HAP-1 (cell line): ENCODE measurements at regions not wholly inside any gene's neighbourhood (a gene's known extent, or its start where the extent isn't known, plus 50 kb on each side); places are given as distances from the start of the nearest gene placed in this dataset.

Source experiments
- DNase-seq, 2 experiments: peaks; one replicate each; pipeline ENCODE4 v3.0.0-alpha.2; 2016 to 2020; ENCODE audit warnings: low spot score in 2 of 2
- H3K27me3 ChIP-seq: fragments of 250-450 bp; sonication (Bioruptor Pico); 2 replicates; pipeline ENCODE4 v1.5.1; 2020; ENCODE audit warnings: low read depth, mild to moderate bottlenecking, moderate library complexity
- H3K36me3 ChIP-seq: fragments of 250-450 bp; sonication (Bioruptor Pico); replicated peaks from 2 replicates; pipeline ENCODE4 v1.5.1; 2020; ENCODE audit warnings: mild to moderate bottlenecking
- H3K4me1 ChIP-seq: fragments of 250-450 bp; sonication (Bioruptor Pico); 2 replicates; pipeline ENCODE4 v1.5.1; 2020; ENCODE audit warnings: mild to moderate bottlenecking
- H3K4me3 ChIP-seq: fragments of 250-450 bp; sonication (Bioruptor Pico); 2 replicates; pipeline ENCODE4 v1.5.1; 2020; ENCODE audit warnings: mild to moderate bottlenecking, moderate library complexity
- H3K9me3 ChIP-seq: fragments of 250-450 bp; sonication (Bioruptor Pico); 2 replicates; pipeline ENCODE4 v1.5.1; 2020; ENCODE audit warnings: mild to moderate bottlenecking, moderate library complexity
- in situ Hi-C: fragments of 300-500 bp; cut with MboI; formaldehyde crosslinking; loops from 3 replicates; pipeline ENCODE4 v1.14.3; 2020; ENCODE audit warnings: low sequenced_read_pairs, inconsistent platforms, mixed read lengths

GRCh38 chr21:27139526-27139925 lies 172.6 kb upstream of the ADAMTS5 start:
- in situ Hi-C loops, result no loop called here
- Histone ChIP-seq H3K36me3 (no peaks in the 10 kb centered on the region), H3K9me3 (no peaks in the 10 kb centered on the region), H3K27me3 (no peaks in the 10 kb centered on the region), H3K4me3 (no peak overlapping the region), H3K4me1 (no peaks in the 10 kb centered on the region)
- DNase-seq, result no peak

- in situ Hi-C loops, result no loop called here
- no peaks in the 10 kb centered on the region for H3K9me3 ChIP-seq
- DNase-seq, result no peak
- H3K4me3 ChIP-seq, result no peak overlapping the region
- no peaks in the 10 kb centered on the region for H3K36me3 ChIP-seq
- H3K27me3 ChIP-seq, result 0 out of 2 replicates have a peak, but pooled peaks cover 2% of the 10 kb centered on the region
- H3K4me1 ChIP-seq, result no peaks in the 10 kb centered on the region
Observed at GRCh38 chr21:27134516-27134915, 167.6 kb upstream of the ADAMTS5 start.

DNA sequence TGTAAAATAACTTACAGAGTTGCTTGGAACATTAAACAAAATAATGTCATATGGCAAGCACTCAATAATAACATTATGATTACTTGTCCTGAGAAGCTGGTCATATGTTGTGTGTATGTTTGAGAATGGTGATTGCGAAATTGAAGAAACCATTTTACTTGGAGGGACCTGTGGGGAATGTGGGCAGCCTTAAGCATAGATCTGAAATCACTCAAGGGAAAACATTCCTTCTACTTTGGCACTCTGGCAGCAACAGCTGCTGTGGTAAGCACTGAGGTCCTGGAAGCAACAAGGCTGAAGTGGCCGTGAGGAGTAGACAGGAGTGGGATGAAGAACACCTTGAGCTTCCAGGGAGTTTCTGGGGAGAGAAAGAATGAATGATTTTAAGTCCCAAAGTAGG lies 165.4 kb upstream of the ADAMTS5 start:
- H3K4me1 ChIP-seq, result no peaks in the 10 kb centered on the region
- H3K9me3 ChIP-seq, result no peaks in the 10 kb centered on the region
- no peak overlapping the region for H3K4me3 ChIP-seq
- H3K36me3 ChIP-seq, result no peaks in the 10 kb centered on the region
- in situ Hi-C loops, result no loop called here
- DNase-seq, result no peak
- H3K27me3 ChIP-seq, result 0 out of 2 replicates have a peak, but pooled peaks cover 2% of the 10 kb centered on the region

DNA sequence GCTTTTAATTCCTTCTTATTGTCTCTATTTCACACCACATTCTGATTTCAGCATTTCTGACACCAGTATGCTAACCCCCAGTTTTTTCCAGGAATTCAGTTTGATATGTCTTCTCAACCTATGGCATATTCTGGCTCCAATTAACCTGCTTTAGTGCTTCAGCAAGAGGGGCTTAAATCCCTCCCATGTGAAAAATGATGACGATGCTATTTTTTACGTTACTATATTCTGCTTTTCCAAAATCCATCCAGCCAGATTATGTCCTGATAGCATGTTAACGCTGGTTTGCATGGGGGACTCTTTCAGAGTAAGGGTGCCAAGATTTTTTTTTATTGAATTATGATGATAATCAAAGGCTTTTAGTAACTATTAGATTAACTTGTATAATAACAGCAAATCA lies 163.3 kb upstream of the ADAMTS5 start:
- no peak overlapping the region for H3K4me3 ChIP-seq
- no peaks in the 10 kb centered on the region for H3K36me3 ChIP-seq
- H3K27me3 ChIP-seq, result 0 out of 2 replicates have a peak, but pooled peaks cover 2% of the 10 kb centered on the region
- no peaks in the 10 kb centered on the region for H3K4me1 ChIP-seq
- H3K9me3 ChIP-seq, result no peaks in the 10 kb centered on the region
- in situ Hi-C loops, result no loop called here
- DNase-seq, result no peak

GRCh38 chr21:27129694-27130093 lies 162.8 kb upstream of the ADAMTS5 start:
- Histone ChIP-seq H3K36me3 (no peaks in the 10 kb centered on the region), H3K27me3 (0 out of 2 replicates have a peak, but pooled peaks cover 2% of the 10 kb centered on the region), H3K4me3 (no peak overlapping the region), H3K4me1 (no peaks in the 10 kb centered on the region), H3K9me3 (no peaks in the 10 kb centered on the region)
- in situ Hi-C loops, result no loop called here
- DNase-seq, result no peak

DNA sequence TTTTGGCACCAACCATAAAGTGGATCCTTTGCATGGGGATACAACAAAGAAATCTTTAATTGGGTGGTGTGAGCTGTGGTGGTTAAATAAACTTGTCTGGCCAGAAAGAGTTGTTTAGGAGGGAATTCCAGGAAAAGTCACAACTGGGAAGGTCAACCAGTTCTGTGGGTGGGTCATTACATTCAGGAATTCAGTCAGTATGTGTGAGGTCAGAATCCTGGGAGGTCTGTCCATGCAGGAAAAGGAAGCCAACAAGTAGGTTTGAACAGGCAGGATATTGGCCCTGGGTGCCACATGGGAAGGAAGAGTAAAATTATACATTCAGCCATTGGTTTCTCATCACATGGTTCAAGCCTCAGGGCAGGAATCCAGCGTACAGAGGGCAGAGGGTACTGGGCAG lies 162.3 kb upstream of the ADAMTS5 start:
- in situ Hi-C loops, result no loop called here
- Histone ChIP-seq H3K4me3 (no peak overlapping the region), H3K4me1 (no peaks in the 10 kb centered on the region), H3K9me3 (no peaks in the 10 kb centered on the region), H3K27me3 (0 out of 2 replicates have a peak, but pooled peaks cover 2% of the 10 kb centered on the region), H3K36me3 (no peaks in the 10 kb centered on the region)
- no peak for DNase-seq

DNA sequence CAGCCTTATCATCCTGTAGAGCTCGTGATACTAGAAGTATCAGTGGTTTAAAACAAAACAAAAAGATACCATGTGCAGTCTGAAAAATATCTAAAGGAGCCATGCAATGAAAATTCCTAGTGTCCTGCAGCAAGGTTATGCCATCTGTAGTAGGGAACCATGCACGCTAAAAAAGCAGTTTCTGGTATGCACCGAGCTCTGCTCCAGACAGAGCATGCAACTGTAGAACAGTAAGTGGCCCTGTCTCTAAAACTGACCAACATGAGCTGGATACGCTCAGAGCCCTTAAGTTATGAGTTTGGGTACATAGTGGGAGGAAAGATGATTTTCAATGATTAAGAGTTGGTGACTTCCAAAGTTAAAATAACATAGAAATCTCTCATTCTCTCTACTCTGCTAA lies 159.3 kb upstream of the ADAMTS5 start:
- no peaks in the 10 kb centered on the region for H3K9me3 ChIP-seq
- no peaks in the 10 kb centered on the region for H3K27me3 ChIP-seq
- H3K4me3 ChIP-seq, result no peak overlapping the region
- no peak for DNase-seq
- H3K36me3 ChIP-seq, result no peaks in the 10 kb centered on the region
- H3K4me1 ChIP-seq, result no peaks in the 10 kb centered on the region
- in situ Hi-C loops, result no loop called here

DNA sequence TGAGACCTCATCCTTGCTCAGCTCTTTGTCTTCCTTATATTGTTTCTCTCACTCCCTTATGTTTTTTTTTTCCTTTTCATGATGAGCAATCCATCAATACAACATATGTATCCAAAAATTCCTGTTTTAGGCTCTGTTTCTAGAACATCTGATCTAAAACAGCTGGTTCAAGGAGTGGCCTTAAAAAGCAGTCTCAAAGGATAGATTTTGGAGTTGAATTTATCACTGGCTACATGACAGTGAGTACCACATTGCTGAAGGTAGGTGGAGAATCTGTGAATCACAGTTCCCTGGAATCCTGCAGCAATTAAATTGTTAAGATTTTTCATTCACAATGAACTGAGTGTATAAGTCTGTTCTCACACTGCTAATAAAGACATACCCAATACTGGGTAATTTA lies 155.8 kb upstream of the ADAMTS5 start:
- in situ Hi-C loops, result no loop called here
- no peaks in the 10 kb centered on the region for H3K27me3 ChIP-seq
- H3K9me3 ChIP-seq, result no peaks in the 10 kb centered on the region
- no peaks in the 10 kb centered on the region for H3K36me3 ChIP-seq
- no peak for DNase-seq
- H3K4me3 ChIP-seq, result no peak overlapping the region
- no peaks in the 10 kb centered on the region for H3K4me1 ChIP-seq

DNA sequence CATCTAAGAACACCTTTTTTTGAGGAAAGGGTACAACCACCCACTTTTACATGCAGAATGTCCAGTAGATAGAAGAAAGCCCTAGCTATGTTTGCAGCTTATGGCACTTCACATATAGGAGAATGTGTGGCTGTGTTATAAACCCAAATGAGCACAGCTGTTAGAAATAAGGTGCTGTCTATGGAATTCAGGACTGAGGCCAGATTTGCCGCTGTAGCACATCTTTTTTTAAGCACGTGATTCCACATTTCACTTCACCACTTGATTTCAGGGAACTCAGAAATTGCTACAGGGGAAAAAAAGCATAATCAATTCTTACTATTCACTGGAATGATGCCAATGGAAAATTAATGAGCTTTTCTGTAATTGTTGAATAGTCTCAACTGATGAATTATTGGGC lies 147.2 kb upstream of the ADAMTS5 start:
- in situ Hi-C loops, result no loop called here
- Histone ChIP-seq H3K9me3 (no peaks in the 10 kb centered on the region), H3K36me3 (no peaks in the 10 kb centered on the region), H3K4me1 (no peaks in the 10 kb centered on the region), H3K4me3 (no peak overlapping the region), H3K27me3 (no peaks in the 10 kb centered on the region)
- no peak for DNase-seq

DNA sequence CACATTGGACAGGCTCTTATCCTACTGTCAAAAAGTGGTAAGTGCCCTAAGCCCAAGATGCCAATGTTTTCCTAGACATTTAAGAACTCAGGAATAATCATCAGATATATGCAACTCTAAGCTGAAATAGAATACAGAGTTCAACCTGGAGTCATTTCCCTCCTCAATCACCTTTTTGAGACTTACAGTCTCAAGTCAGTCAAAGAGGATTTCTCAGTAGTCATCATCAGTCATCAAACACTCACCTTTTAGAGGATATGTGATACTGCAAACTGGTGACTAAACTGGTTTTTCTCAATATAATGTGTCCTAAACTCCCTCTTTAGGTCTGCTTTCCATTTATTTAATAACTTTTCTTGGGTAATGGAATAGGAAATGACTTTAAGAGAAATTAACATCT lies 145.3 kb upstream of the ADAMTS5 start:
- H3K27me3 ChIP-seq, result 0 out of 2 replicates have a peak, but pooled peaks cover 2% of the 10 kb centered on the region
- H3K36me3 ChIP-seq, result no peaks in the 10 kb centered on the region
- DNase-seq, result no peak
- no peaks in the 10 kb centered on the region for H3K9me3 ChIP-seq
- no peak overlapping the region for H3K4me3 ChIP-seq
- in situ Hi-C loops, result no loop called here
- no peaks in the 10 kb centered on the region for H3K4me1 ChIP-seq

- no peak for DNase-seq
- Histone ChIP-seq H3K9me3 (no peaks in the 10 kb centered on the region), H3K4me1 (no peaks in the 10 kb centered on the region), H3K4me3 (no peak overlapping the region), H3K36me3 (no peaks in the 10 kb centered on the region), H3K27me3 (peaks cover 4% of the 10 kb centered on the region; the same call in 1 of the 2 replicates)
- in situ Hi-C loops, result no loop called here
Observed at GRCh38 chr21:27110956-27111355, 144.1 kb upstream of the ADAMTS5 start.

GRCh38 chr21:27108701-27109100 lies 141.8 kb upstream of the ADAMTS5 start:
- Histone ChIP-seq H3K36me3 (no peaks in the 10 kb centered on the region), H3K27me3 (peaks cover 10% of the 10 kb centered on the region), H3K4me1 (no peaks in the 10 kb centered on the region), H3K4me3 (no peak overlapping the region), H3K9me3 (no peaks in the 10 kb centered on the region)
- in situ Hi-C loops, result no loop called here
- no peak for DNase-seq

- no peaks in the 10 kb centered on the region for H3K4me1 ChIP-seq
- H3K9me3 ChIP-seq, result no peaks in the 10 kb centered on the region
- H3K36me3 ChIP-seq, result no peaks in the 10 kb centered on the region
- peaks cover 10% of the 10 kb centered on the region for H3K27me3 ChIP-seq
- no peak for DNase-seq
- in situ Hi-C loops, result no loop called here
- H3K4me3 ChIP-seq, result no peak overlapping the region
Observed at GRCh38 chr21:27108228-27108627, 141.3 kb upstream of the ADAMTS5 start.

DNA sequence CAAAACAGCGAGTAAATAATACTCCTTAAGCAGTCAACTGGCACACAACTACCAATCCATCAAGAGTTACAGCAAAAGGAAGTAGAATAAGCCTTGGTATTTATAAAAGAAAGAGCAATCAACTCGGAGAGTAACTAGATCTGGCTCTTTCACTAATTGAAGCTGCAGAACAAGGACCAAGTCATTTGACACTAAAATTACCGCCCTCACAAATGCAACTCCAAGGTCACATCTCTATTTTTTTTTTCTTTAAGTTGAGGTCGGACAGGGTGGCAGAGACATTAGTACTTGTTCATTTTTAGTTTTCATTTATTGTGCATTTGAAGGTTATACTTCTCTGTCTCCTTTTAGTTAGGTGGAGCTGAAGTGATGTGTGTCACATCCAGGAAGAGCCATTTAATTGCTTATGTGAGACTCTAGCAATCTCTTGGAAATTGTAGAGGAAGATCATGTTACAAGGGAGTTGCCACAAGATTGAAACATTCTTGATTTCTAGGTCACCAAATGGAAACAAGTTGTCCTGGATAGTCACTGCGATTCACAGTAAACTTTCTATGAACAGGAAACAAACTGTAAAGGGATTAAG lies 138.1 kb upstream of the ADAMTS5 start:
- H3K27me3 ChIP-seq, result peaks cover 10% of the 10 kb centered on the region
- DNase-seq, result no peak
- in situ Hi-C loops, result no loop called here

GRCh38 chr21:27103768-27104167 lies 136.9 kb upstream of the ADAMTS5 start:
- H3K4me3 ChIP-seq, result no peak overlapping the region
- H3K4me1 ChIP-seq, result no peaks in the 10 kb centered on the region
- DNase-seq, result no peak
- in situ Hi-C loops, result no loop called here
- no peaks in the 10 kb centered on the region for H3K9me3 ChIP-seq
- H3K27me3 ChIP-seq, result peaks cover 10% of the 10 kb centered on the region
- no peaks in the 10 kb centered on the region for H3K36me3 ChIP-seq

More for the DNA sequence above, 138.1 kb upstream of the ADAMTS5 start:
- no peaks in the 10 kb centered on the region for H3K4me1 ChIP-seq
- no peaks in the 10 kb centered on the region for H3K9me3 ChIP-seq
- no peaks in the 10 kb centered on the region for H3K36me3 ChIP-seq
- no peak overlapping the region for H3K4me3 ChIP-seq
